Tibial nerve (tissue), 4 donors: ENCODE measurements at regions not wholly inside any gene's neighbourhood (a gene's known extent, or its start where the extent isn't known, plus 50 kb on each side); places are given as distances from the start of the nearest gene placed in this dataset.

Experiments
- EP300 ChIP-seq, 2 donors: sonication (generic); formaldehyde crosslinking; IDR thresholded peaks; one replicate each; pipeline ENCODE4 v1.6.1; 2017; ENCODE audit warnings: antibody characterized with exemption in 2 of 2, mild to moderate bottlenecking in 1 of 2
- TF ChIP-seq, protein P1 (sequence below), 5 experiments: fragments of 200-600 bp in 3 of 5; fragments of 450-650 bp in 2 of 5; sonication (generic) in 3 of 5; IDR thresholded peaks; one replicate each; pipeline ENCODE4 v1.5.1; 2016 to 2019; ENCODE audit warnings: antibody characterized with exemption in 5 of 5, mild to moderate bottlenecking in 3 of 5, moderate library complexity in 2 of 5

- TF ChIP-seq EP300 (IDR thresholded peaks at IDR 0.05): peak in 1 of 2 donors; percentile 39
- TF ChIP-seq, protein P1, sequence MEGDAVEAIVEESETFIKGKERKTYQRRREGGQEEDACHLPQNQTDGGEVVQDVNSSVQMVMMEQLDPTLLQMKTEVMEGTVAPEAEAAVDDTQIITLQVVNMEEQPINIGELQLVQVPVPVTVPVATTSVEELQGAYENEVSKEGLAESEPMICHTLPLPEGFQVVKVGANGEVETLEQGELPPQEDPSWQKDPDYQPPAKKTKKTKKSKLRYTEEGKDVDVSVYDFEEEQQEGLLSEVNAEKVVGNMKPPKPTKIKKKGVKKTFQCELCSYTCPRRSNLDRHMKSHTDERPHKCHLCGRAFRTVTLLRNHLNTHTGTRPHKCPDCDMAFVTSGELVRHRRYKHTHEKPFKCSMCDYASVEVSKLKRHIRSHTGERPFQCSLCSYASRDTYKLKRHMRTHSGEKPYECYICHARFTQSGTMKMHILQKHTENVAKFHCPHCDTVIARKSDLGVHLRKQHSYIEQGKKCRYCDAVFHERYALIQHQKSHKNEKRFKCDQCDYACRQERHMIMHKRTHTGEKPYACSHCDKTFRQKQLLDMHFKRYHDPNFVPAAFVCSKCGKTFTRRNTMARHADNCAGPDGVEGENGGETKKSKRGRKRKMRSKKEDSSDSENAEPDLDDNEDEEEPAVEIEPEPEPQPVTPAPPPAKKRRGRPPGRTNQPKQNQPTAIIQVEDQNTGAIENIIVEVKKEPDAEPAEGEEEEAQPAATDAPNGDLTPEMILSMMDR (IDR thresholded peaks at IDR 0.05): no peak
Observed at GRCh38 chr1:19563324-19564097, 78.2 kb upstream of the CAPZB start.
